ENCODE measurements at regions not wholly inside any gene's neighbourhood (a gene's known extent, or its start where the extent isn't known, plus 50 kb on each side); places are given as distances from the start of the nearest gene placed in this dataset.

DNA sequence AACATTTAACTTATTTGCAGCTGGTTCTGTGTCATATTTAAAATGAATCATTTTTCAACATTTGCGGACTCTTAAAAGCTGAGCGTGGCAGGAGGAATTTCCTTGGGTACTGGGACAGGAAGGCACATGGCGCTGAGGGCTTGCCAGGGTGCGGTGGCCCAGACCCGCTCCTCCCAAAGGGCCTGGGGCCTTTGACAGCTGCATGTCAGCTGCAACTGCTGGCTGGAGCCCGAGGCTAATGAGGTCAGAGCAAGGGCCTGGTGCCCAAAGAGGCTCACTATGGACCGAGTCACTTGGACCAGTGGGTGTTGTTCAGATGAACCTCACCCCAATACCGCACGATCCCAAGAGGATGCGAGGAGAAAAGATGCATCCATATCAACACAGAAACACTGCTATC lies 326.9 kb downstream of the CTTN start:
- no peak for TF ChIP-seq CTCF (IDR thresholded peaks at IDR 0.05)

- no peak for TF ChIP-seq CTCF (IDR thresholded peaks at IDR 0.05)
These were observed 327.4 kb downstream of the CTTN start for GRCh38 chr11:70725739-70726138.

DNA sequence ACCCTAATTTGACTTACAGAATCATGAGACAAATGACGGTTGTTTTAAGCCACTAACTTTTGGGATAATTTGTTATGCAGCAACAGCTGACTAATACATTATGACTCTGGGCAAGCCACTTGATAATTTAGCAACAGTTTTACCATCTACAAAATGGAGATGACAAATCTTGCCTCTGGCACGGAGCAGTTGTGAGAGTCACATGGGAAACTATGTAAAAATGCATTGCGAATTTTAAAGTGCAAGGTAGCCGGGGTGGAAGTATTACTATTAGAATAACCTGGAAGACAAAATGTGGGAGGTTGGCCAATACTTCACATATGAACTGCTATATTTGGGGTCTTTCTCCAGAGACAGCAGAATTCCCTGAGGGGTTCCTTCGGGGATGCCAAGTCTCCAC lies 328.7 kb downstream of the CTTN start:
- TF ChIP-seq CTCF (IDR thresholded peaks at IDR 0.05): no peak

DNA sequence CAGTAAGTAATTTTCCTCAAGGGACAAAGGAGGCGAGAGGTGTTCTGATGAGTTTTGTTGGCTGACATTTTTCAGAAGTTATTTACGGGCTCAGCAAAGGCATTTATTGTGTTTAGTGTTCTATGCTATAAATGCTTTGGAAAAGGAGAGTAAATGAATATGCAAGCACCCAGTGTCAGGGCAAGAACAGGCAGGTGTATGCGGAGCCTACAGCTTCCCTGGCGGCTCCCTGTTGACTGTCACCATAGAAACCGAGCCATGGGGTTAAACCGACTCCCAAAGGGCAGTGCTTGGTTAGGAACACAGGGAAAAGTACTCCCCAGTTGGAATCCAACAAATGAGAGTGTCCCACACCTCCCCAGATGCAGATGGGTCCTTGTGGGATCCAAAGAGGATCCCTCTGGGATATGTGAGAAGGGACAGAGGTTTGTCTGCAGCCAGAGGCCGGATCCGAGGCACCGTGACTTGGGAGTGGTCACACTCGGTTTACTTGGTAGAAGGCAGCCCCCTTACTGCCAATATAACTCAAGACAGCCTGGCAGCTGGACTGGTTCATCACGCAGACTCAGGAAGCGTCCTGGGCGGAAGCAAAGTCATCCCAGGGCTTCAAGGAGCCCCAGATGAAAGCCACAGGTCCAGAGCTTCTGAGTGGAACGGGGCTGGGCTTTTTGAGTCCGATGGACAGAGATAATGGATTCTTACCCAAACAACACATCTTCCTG lies 329.7 kb downstream of the CTTN start:
- no peak for TF ChIP-seq CTCF (IDR thresholded peaks at IDR 0.05)

GRCh38 chr11:70729949-70730348 lies 331.6 kb downstream of the CTTN start:
- no peak for TF ChIP-seq CTCF (IDR thresholded peaks at IDR 0.05)

DNA sequence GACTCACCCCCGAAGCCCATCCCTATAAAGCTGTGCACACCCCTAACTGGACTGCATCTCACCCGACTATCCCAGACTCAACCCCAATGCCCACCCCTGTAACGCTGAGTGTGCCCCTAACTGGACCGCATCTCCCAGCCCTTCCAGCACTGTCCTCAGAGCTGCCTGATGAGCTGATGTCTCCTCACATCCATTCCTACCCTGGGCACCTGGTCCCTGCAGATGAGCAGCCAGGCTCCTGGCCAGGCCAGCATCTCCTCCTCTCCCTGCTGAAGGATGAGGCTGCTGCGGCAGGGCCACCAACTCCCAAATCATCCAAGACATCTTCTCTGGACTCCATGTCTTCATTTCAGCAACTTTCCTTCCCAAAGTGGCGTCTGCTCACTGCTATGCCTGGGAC lies 332.1 kb downstream of the CTTN start:
- TF ChIP-seq CTCF (IDR thresholded peaks at IDR 0.05): no peak

GRCh38 chr11:70731271-70732022 lies 333.1 kb downstream of the CTTN start:
- TF ChIP-seq CTCF (IDR thresholded peaks at IDR 0.05): no peak

Measured in LNCAP (cell line).